T47D (cell line): ENCODE measurements at regions not wholly inside any gene's neighbourhood (a gene's known extent, or its start where the extent isn't known, plus 50 kb on each side); places are given as distances from the start of the nearest gene placed in this dataset.

Experiments
- DNase-seq, 2 experiments: peaks; one replicate each; pipeline versions ENCODE4 v3.0.0 to v3.0.0-alpha.2; 2011 to 2012; ENCODE audit warnings: low read depth in 1 of 2, low spot score in 1 of 2
- JUND ChIP-seq: IDR thresholded peaks from 2 replicates; pipeline ENCODE4 v1.6.1; 2012; ENCODE audit warnings: low read depth
- in situ Hi-C: cut with HindIII; loops from 2 replicates; pipeline ENCODE4 v1.10.0; 2016; ENCODE audit warnings: low sequenced_read_pairs, low pct_unique_long_range_greater_than_20kb

DNA sequence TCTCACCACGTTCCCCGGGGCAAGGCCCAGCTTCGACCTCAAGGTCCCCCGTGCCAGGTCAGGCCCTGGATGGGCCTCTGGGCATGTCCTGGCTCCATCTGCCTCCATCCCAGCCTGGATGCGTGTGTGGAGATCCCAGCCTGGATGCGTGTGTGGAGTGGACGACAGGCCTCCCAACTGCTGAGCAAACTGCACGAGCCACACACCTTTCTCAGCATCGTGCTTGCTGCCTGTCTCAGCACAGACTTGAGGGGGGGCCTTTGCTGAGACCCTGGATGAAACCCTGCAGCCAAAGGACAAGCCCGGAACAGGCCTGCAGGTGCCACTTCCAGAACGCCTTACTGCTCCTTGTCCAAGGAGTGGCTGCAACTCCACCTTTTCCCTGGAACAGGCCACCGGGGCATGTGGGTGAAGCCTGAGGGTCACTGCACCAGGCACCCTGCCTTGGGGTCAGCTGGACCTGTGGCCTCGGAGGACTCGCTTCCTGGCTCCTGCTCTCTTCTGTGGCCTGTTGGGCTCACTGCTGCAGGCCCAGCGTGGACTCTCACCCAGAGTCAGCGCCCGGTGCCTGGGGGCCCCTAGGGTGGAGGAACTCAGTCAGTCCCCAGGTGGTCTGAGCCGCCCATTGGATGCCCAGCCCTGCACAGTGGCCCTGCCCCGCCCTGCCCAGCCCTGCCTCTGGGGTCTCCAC is 176.0 kb downstream of the KIF26A start:
- DNase-seq: no peak
- in situ Hi-C loops: no loop called here
- no peak for TF ChIP-seq JUND

GRCh38 chr14:104315169-104315568 is 176.8 kb downstream of the KIF26A start:
- in situ Hi-C loops: no loop called here
- TF ChIP-seq JUND: no peak
- no peak for DNase-seq

- no peak for DNase-seq
- in situ Hi-C loops: no loop called here
- TF ChIP-seq JUND: no peak
These were observed 177.2 kb downstream of the KIF26A start for GRCh38 chr14:104315625-104316024.

- in situ Hi-C loops: no loop called here
- TF ChIP-seq JUND: no peak
- no peak for DNase-seq
These were observed 177.8 kb downstream of the KIF26A start for GRCh38 chr14:104316121-104316722.

DNA sequence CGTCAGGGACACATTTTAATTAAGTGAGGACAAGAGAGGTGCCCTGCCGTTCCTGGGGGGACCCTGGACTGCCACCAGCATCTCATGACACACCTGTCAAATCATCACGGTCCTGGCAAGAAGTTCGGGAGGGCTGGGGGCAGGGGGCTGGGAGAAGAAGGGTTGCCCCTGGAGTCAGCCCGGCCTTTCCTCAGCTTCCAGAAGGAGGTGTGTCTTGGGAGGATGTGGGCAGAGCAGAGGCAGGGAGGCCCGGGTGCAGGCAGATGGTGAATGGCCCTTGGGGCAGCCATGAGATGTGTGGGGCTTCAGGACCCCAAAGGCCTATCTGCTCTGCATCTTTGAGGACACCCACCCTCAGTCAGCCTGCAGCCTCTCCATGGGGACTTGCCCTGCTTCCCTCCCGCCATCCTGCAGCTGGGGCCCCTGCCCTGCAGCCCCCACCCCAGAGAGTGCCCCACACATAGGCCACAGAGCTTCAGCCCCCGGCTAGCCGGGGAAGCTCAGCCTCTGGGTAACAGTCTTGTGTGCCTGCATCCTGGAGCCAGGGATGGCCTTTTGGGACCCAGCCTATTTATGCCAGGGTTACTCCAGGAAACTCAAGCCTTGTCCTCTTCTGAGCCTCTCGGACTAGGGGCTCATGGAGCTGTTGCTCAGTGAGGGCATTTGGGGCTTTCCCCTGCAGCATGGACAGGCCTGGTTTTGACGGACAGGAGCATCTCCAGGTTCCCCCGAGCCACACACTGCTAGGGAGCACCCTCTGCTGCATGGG is 178.5 kb downstream of the KIF26A start:
- in situ Hi-C loops: no loop called here

GRCh38 chr14:104317492-104317805 is 179.1 kb downstream of the KIF26A start:
- in situ Hi-C loops: no loop called here
- no peak for DNase-seq
- no peak for TF ChIP-seq JUND

More for the DNA sequence above, 178.5 kb downstream of the KIF26A start:
- no peak for DNase-seq
- TF ChIP-seq JUND: no peak

DNA sequence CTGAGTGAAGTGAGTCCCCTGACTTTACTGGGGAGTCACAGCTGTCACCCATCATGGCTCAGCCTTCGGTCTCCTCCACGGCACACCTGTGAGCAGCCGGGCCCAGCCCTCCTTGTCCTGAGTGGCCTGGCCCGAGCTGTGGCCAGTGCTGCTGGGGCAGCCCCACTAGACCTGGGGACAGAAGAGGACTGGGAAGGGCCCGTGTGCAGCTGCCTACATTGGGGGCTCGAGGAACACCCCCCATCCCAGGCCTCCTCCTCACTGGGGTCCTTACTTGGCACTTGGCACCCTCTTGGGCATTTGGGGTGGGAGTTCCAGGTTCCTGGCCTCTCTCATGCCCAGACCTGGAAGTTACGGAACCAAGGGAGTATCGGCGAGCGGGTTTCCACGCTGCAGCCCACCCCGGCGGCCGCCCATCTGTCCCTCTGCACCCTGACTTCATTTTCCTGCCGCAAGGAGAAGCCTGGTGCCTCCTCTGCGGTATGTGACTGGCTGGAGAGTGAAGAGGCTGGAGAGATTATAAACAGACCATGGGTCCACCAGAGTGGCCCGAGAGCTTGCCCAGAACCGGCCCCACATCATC is 179.7 kb downstream of the KIF26A start:
- in situ Hi-C loops: no loop called here
- no peak for TF ChIP-seq JUND
- no peak for DNase-seq

DNA sequence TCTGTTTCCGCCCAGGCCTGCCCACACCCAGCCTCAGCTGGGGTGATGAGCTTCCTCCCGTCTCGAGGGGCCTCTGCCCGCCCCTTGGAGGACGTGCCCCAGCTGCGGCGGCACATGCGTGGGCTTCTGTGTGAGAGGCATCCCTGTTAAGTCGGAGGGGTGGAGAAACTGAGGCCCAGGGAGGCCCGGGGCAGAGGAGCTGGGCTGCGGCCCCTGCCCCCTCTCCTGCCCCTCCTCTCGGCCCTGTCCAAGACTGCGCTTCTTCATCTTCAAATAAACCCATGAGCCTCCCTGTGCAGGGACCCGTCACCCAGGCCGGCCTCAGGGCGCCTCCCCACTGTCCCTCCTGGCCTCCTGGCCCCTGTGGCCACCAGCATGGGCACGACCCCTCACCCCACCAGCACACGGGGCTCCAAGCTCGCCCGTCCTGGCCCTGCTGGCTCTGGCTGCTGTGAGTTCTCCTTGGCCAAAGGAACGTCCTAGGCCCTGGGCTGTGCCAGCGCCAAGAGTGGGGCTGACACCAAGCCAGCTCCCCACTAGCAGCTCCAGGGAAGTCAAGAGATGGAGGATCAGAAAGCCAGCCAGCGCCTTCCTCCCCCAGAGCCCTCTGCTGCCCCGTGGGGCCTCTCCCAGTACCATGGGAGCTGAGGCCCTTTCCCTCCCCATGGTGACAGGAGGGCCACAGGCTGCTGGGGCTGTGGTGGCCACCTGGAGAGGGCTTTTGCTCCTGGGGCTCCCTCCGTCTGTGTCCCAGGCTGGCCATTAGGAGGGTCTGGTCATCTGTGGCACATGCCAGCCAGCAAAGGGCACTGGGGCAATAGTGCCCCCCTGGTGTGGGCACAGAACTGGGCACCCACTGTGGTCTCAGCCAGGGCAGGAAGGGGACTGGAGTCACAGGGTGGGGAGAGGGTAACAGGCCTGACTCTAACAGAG is 180.4 kb downstream of the KIF26A start:
- no peak for DNase-seq
- no peak for TF ChIP-seq JUND
- in situ Hi-C loops: no loop called here

GRCh38 chr14:104319491-104320241 is 181.3 kb downstream of the KIF26A start:
- in situ Hi-C loops: no loop called here
- no peak for DNase-seq
- TF ChIP-seq JUND: no peak

GRCh38 chr14:104320611-104321086 is 182.3 kb downstream of the KIF26A start:
- in situ Hi-C loops: no loop called here
- no peak for DNase-seq
- TF ChIP-seq JUND: no peak

GRCh38 chr14:104321088-104321801 is 182.9 kb downstream of the KIF26A start:
- TF ChIP-seq JUND: no peak
- DNase-seq: no peak
- in situ Hi-C loops: no loop called here

- in situ Hi-C loops: no loop called here
These were observed 183.4 kb downstream of the KIF26A start for GRCh38 chr14:104321802-104322130.

More at GRCh38 chr14:104321802-104322130, 183.4 kb downstream of the KIF26A start:
- TF ChIP-seq JUND: no peak
- DNase-seq: no peak
